Epidermal melanocyte (primary cell): ENCODE measurements at regions not wholly inside any gene's neighbourhood (a gene's known extent, or its start where the extent isn't known, plus 50 kb on each side); places are given as distances from the start of the nearest gene placed in this dataset.
"Not testable (repeated sequence)": the region's sequence is repeated elsewhere in the genome, so short reads cannot be mapped to it uniquely, and the experiment has no call there.

Source experiments
- DNase-seq: peaks from one replicate; pipeline ENCODE4 v3.0.0; 2011; ENCODE audit warnings: low spot score; ENCODE audit not compliant: insufficient read length

DNA sequence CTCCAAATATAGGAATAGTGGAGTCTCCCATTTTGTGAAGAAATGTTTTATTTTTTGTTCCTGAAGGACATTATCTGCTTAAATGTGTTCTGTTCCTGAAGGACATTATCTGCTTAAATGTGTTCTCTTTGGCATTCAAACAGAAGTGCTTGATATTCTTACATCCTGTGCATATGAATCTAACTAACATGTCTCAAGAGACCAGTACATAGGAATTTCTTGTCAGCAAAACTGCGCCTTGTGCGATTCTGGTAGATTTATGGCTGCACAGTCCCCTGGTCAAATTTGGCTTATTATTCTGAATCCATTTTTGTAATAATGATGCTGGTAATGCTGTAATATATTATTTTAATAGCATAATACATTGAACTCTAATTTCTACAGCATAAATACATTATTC, 722.4 kb downstream of the NOVA1 start:
- no peak for DNase-seq

DNA sequence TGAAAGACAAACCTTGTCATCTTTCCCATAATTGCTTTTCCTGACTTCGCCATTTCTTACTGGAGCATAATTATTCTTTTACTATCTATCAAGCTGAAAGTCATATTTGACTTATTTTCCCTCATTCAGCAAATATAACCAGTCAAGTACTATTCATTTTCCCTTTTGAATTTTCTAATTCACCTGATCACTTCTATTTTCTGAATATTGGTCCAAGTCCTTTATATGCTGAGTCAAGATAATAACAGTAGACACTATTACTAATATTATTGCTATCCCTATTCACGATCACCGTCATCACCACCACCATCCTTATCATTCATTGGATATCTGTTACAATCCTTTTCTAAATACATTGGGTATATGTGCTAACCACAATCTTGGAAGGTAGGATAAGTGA, 728.0 kb downstream of the NOVA1 start:
- DNase-seq: no peak

DNA sequence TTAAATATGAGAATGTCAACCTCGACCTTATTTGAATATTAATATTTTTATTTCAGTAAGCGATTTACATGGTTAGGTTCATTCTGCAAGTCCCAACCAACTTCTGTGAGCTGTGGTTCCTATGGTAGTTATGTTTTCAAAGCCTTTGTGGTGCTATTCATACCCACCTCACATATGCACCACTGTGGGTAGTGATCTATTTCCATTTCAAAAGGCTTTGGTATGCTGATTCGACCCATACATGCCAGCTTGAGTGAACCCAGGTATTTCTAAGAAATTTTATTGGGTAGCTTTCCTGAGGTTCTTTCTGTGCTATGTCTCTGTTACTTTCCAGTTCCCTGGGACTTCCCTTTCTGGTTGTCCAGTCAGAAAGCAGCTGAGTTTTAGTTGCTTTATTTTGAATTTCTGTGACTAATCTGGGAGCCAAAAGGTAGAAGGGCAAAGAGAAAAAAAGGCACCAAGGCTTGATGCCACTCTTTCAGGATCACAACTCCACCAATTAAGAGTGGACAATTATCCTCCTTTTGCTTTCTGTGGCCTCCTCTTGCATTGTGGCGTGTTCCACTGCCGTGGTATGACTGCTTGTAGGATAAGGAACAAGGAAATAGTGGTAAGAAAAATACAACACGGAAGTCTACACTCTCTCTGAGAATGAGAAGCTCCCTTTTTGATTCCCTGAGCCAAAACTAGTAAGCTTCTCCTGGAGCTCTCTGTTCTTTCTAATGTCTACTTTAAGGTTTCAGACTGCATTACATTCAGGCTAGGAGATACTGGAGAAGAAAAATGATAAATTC, 729.1 kb downstream of the NOVA1 start:
- DNase-seq: no peak

DNA sequence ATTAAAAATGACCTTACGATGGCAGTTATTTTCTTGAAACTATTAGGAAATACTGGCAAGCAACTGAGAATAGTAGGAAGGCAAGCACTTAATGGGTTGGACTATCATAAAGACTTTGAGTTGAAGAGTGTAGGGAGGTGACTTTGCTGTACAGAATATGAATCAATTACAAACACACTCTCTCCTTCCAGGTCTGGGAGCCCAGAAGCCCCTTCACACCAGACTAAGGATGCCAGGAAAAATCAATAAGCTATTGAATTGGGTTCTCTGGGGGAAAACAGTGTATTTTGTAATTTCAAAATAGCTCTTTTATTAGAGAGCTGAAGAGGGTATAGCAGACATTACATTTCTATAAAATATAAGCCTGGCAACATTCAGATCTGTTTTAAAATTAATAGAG, 736.4 kb downstream of the NOVA1 start:
- no peak for DNase-seq

DNA sequence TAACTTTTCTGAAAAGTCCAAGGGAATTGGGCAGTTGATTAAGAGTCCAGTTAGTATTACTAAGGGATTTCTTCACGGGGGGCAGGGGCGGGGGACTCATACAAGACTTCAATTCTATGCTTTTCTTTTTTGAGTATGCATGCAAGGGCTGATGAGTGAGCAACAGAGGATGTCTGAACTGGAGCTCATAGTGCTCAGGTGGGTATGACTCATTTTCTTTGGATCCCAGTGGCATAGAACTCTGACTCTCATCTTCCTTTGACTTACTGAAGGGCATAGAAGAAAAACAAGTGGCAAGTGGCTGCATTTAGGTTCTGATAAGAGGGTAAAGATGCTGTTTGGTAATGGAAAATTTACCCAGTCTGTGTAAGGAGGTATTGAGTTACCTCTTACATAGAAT, 749.2 kb downstream of the NOVA1 start:
- DNase-seq: no peak

DNA sequence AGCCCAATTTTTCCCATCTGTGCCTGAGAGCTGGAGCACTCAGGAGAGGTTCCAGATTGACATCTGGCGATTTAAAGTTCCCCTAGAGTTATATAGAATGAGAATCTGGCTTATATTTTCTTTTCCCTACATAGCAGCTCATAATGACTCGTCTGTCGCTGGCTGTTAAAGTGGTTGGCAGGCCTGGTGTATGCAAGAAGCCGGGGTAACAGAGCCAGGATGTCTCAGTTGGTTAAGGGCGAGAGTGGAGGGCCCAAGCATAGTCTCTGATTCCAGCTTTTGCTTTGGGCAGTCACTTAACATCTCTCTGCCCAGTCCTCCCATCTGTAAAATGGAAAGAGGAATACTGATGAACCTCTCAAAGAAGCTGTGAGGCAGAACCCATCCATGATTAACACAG, 751.6 kb downstream of the NOVA1 start:
- no peak for DNase-seq

DNA sequence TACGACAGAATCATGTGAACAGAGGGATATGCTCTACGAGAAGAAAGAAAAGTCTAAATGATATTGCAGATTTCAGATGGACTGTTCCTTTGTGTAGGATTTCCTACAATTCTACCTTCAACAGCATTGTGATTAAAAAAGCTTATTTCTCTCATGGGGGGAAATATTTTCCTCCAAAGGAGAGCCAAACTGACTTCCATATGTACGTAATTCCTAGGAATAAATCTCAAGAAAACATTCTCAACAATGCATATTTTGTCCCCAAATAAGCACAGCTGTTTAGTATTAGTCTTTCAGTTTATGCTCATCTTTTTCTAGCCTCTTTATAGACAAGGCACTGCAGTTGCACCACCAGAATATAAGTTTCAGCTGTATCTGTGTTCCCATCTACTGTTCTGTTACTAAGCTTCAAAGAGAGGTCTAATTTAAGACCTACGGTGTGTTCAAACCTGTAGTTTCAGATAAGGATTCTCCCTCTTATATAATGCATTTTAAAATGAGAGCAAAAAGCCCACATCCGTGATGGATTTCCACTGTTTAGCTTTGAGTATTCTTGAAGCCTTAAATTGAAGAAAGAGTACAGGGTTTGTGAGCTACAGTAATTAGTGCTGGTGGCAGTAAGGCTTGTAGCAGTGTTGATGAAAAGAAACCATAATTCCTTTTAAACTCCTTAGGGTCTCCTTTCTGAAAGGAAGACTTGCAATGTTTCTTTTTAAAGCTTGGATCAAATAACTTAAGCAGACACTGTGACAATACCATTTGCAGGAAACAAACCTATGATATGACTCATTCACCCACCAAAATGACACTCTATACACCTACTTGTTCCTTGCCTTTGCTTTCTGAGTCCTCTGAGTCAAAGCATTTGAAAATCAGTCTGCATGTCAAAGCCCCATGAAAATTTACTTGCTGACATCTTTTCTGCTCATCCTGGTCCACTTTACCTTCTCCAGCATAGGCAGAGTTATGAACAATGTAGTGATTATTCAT, 754.1 kb downstream of the NOVA1 start:
- no peak for DNase-seq

DNA sequence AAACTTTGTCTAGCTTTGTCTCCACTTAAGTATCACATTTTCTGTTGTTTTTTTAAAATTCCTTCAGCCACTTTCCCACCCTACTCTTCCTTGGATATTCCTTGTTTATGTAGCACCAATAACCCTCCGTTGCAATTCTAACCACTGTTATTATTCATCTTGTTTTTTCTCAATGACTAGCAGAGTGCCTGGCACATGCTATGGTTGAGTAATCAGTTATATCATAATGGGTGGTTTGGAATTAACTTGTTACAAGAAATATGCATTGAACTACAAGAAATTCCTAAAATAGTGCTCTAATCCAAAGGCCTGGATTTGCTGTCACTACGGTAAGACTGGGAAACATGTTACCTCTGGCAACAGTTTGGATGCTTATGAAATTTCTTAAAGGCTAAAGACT, 756.6 kb downstream of the NOVA1 start:
- DNase-seq: no peak

DNA sequence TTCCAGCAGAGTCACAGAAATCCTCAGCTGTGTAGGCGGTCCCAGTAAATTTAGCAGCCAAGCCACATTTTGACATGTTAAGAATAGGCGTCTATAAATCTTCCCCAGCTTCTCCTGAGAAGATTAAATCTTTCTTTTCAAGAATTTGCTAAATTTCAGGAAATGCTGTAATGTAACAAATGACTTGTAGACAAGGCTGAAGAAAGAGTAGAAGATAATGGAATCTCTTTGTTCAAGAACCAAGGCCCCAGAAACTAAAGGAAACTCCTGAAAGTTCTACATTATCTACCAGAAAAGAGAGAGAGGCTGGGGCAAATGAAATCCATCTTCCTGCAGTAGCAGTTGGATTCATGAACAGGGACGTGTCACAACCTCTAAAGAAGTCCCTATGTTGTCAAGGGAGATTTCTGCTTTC, 760.3 kb downstream of the NOVA1 start:
- DNase-seq: no peak

DNA sequence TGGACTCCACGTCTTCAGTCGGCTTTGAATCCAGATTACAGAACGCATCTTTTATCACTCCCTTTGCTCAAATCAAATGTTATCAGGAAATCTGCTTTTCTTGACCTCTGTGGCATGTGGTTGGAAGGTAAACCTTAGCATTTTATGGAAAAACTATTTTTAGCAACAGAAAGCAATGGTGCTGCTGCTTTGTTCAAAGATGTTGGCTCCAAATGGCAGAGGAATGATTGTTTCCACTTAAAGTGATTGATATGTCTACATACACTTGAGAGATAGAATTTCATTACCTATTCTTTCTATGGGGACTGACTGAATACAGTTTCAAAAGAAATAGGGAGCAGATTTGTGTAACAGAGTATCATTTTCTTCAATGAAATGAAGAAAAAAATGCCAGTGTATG, 761.2 kb downstream of the NOVA1 start:
- DNase-seq: no peak

DNA sequence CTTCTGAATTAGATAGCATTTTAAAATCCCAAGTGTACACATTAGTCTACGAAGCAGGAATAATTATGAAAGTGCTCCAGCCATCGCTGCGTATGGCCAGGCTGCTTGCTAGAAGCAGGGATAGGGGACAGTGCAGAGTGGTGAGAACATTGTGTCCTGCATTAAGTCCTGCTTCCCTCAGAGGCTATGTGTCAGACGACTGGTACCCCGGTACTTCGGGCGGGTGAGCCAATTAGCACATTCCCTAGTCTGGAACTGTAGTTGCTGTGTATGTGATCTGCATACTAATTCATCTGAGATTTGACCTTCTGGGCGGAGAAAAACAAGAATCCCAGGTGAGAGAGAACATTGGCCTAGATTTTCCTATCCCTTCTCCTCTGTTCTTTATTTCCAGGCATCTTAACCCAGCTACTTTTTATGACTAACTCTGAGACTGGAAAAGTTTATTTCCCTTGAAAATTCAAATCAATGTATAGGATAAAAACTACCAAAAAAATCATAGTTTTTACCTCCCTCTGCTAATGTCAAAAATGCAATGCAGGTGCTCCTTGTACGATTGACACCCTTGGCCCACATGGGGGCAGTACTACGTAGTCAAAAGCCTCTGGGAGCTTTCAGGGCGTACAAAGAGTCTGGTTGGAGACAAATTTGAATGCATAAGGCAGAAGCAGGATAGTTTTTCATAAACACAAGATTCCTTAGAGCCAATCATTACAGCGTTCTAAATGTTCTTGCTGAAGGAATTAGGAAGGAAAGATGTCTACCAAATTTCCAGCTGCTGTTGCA, 764.3 kb downstream of the NOVA1 start:
- DNase-seq: no peak

DNA sequence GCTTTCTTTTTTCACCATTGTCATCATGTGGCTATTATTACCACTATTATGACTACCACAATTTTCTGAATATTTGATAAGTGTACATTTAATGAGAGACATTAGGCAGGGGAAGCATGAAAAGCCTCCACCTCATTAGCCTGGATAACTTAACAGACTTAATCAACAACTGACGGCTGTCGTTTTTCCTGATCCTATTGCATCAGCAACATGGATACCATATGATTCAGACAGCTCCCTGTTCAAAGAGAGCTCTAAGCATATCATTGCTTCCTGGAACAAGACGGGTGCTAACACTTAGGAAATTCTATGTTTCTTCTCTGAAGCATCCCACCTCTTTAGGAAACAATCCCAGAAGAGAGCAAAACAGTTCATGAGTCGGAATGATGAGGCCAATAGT, 765.2 kb downstream of the NOVA1 start:
- DNase-seq: no peak

DNA sequence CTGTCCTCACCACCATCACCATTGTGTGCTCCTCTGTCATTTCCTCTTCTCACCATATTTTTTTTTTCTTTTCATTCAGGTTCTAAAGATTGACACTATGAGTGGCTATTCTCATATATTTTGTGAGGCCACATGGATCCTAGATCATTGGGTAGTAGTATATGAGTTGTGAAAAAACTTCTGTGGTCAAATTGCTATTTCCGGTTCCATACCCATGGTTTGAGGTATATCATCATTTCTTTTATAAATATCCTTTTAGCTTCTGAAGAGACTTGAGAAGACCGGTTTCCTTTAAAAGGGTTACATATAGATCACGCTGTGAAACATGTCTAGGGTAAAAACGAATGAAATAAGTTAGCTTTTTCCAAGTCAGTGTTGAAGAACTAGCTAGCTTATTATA, 769.3 kb downstream of the NOVA1 start:
- no peak for DNase-seq

DNA sequence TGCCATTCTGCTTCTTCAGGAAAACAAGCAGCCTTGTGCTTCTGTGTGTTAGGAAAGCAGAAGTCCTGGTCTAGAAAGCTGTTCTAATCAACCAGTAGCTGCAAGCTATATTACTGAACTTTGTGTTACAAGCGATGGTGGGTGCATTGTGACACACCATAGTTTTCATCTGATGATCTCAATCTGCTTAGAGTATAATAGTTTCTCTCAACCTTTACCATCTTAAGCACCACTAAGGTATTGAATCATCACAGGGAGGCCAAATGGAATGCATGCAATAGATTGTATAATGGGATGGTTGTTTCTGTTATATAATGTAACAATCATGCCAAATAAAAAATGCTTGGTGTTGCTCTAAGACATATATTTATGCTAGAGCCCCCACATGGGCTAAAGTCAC, 771.7 kb downstream of the NOVA1 start:
- no peak for DNase-seq

DNA sequence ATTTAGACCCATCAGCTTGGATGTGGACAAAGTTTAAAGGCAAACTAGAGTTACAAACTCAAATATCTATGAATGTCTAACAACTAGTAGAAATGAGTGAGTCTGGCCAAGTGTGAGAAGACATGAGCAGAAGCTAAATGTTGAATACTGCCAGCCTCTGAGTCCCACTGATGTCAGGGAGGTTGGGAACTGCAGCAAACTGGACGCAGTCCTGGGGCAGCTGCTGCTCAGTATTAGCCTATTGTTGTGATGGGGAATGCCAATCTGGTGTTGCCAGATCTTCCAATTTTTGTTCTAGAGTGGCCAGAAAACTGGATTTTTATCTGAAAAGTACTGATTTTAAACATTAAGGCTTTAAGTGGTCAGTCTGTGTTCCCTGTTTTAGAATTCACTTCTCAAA, 770.4 kb upstream of the STXBP6 start:
- no peak for DNase-seq

DNA sequence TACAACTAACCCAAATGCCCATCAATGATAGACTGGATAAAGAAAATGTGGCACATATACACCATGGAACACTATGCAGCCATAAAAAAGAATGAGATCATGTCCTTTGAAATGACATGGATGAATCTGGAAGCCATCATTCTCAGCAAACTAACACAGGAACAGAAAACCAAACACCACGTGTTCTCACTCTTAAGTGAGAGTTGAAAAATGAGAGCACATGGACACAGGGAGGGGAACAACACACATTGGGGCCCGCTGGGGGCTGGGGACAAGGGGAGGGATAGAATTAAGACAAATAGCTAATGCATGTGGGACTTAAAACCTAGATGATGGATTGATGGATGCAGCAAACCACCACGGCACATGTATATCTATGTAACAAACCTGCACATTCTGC, 764.7 kb upstream of the STXBP6 start:
- not testable (repeated sequence) for DNase-seq

DNA sequence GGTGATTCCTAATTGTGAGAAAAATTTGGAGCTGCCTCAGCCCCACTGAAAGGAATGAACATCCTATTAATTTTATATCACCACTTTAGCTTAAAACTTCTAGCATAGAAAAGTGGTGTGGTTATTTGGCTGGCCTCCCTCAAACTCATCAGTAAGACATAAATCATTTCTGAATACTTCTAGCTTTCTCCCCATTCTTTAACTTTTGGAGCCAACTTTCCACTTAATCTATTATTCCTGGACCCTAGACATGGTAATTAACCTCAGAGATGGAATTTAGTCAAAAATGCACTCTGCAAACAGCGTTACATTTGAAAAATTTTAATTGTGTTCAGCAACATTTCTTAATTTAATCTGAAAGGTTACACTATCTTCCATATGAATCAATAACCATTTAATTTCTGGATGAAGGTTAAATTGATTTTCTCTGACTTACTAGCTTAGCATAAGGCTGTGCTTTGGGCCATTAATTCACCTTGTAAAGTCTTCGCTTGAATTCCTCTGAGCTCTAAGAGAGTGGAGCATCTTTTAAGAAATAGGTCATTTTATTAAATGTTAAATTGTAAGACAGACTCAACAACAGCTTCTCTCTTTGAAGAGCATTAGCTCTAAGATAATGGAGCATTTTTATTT, 753.6 kb upstream of the STXBP6 start:
- no peak for DNase-seq

DNA sequence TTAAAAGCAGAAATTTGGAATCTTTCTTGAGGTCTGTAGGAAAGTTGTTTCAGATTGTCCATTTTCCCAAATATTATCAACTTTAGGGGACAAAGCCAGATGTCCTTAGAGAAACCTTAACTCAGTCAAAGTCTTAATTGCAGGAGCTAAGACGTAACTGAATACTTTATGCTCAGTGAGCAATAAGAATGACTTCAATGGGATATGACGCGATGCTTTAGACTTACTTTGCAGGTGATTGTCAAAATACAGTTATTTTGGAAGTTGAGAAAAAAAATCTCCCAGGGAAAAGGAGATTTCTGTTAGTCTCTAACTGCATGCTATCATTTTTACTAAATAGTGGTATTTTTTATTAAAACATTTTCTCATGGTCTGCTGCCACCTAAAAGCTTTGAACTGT, 750.9 kb upstream of the STXBP6 start:
- DNase-seq: no peak

DNA sequence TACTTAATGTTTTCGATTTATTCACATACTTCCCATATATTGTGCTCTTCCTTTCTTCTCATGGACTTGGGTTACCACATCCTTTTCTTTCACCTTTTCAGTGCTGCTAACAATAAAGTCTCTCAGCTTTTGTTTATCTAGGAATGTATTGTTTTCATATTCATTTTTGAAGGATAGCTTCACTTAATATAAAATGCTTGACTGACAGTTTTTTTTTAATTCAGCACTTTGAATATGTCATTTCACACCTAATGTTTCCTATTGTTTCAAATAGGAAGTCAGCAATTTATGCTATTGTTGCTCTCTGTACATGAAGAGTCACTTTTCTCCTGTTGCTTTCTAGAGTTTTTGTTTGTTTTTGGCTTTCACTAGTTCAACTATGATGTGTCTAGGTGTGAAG, 738.3 kb upstream of the STXBP6 start:
- DNase-seq: no peak

DNA sequence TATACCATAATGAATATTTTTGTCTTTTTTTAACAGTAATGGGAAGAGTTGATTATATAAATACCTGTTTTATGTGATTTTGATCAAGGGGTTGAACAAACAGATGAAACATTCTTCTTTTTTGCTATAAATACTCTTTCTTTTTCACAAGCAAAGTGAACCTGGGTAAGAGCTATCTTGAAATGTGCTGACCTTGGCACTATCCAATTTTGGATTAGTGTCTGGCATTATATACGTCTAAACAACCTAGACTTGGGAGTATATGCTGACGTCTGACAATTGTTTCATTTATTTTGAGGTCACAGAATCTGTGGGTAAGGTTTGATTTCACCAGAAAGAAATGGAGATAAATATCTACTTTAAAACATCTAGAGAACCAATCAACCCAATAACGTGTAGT, 716.0 kb upstream of the STXBP6 start:
- DNase-seq: no peak

DNA sequence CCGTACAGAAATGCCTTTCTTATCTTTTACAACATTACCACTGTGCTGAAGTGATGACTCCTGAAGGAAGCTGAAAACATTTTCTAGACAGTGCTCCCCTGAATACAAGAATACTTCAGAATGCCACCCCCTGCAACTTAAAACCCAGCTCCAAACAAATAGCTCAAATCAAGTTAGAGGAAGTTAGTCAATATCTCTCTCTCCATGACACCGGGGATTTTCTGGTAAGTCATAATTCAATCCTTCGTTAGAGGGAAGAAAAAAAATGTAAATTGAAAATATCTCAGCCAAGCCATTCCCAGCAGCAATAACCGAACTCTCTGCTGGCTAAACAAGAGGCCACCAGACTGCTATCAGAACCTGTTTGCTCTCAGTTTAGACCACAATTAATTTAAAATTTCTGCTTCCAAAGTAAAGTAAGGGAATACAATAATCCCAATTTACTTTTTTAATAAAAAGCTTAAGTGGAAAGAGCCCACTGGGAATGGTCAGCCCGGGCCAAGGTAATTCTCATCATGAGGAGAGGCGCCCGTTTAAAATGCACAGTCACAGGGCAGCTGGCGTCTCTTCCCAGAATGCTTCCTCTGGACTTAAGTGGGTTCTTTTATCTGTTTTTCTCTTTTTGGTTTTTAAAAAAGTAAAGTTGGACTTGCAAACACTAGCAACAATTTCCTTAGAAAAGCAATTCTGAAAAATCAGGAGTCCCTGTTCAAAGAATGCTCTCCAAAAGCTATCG, 710.1 kb upstream of the STXBP6 start:
- no peak for DNase-seq
